ENCODE measurements at regions not wholly inside any gene's neighbourhood (a gene's known extent, or its start where the extent isn't known, plus 50 kb on each side); places are given as distances from the start of the nearest gene placed in this dataset.

DNA sequence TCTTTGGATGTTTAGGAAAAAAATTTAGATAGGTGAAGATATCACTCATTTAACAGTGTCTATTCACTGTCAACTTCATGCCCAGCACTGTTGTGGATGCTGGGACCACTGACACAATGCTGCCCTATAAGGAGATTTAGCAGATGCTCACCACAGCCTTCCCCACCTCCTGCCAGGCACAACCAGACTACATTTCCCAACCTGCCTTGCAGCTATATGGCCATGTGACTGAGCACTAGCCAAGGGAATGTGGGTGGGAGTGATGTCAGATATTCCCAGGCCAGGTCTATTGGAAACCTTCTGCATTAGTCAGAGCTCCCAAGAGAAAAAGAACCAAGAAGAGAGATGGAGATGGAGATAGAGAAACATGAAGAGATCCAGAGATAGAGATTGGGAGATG lies 302.6 kb upstream of the TAS2R1 start:
- Histone ChIP-seq H2BK20ac (ENCODE audit: low read length) (no peak overlapping the region), H3K23ac (ENCODE audit: insufficient read length) (no peak overlapping the region), H3K4ac (replicated peaks; ENCODE audit: insufficient read length, low read depth, low read length) (no peak overlapping the region), H4K20me1 (replicated peaks in 1 of 2; ENCODE audit: control insufficient read depth in 1 of 2, insufficient read depth in 2 of 2, low read length in 2 of 2) (no peaks in the 10 kb centered on the region), H4K5ac (ENCODE audit: insufficient read length, low read depth, low read length) (no peak overlapping the region), H3K27ac (ENCODE audit: low read depth, low read length) (no peak overlapping the region), H3K79me2 (ENCODE audit: control insufficient read depth in 1 of 2, insufficient read depth in 2 of 2, low read length in 2 of 2) (no peaks in the 10 kb centered on the region), H2AFZ (ENCODE audit: low read length) (no peak overlapping the region), H3K9ac (replicated peaks in 1 of 4; ENCODE audit: extremely low read depth in 1 of 4, low read depth in 3 of 4, low read length in 3 of 4) (no peak overlapping the region), H2BK120ac (replicated peaks; ENCODE audit: low read depth, low read length) (no peak overlapping the region), H4K8ac (ENCODE audit: extremely low read depth, insufficient read depth, low read length) (no peak overlapping the region), H3K14ac (ENCODE audit: insufficient read length) (no peak overlapping the region), H2BK5ac (ENCODE audit: low read depth, low read length) (no peak overlapping the region), H3K4me1 (replicated peaks in 1 of 4; ENCODE audit: control insufficient read depth in 3 of 4, insufficient read depth in 4 of 4, low read length in 3 of 4) (peaks cover 0 to 4% (median 0%) of the 10 kb centered on the region in 4 experiments; a peak in 3 of 7 replicates), H2AK5ac (ENCODE audit: low read depth, low read length) (no peak overlapping the region), H3K36me3 (ENCODE audit: control insufficient read depth in 2 of 4, insufficient read depth in 4 of 4, low read length in 3 of 4) (no peaks in the 10 kb centered on the region), H3K79me1 (ENCODE audit: low read depth, low read length) (no peaks in the 10 kb centered on the region), H3K23me2 (ENCODE audit: low read depth, low read length) (no peaks in the 10 kb centered on the region), H3K18ac (ENCODE audit: extremely low read depth, low read length) (no peak overlapping the region), H4K91ac (replicated peaks; ENCODE audit: insufficient read length, low read length) (no peak overlapping the region), H3K27me3 (replicated peaks in 1 of 4; ENCODE audit: control insufficient read depth in 3 of 4, extremely low read depth in 1 of 4, insufficient read depth in 3 of 4, low read length in 3 of 4) (no peaks in the 10 kb centered on the region; a peak in 1 of 7 replicates), H2BK12ac (ENCODE audit: low read depth, low read length) (no peak overlapping the region), H3K4me2 (ENCODE audit: insufficient read depth in 1 of 2, low read depth in 2 of 2, low read length in 2 of 2) (no peak overlapping the region), H2BK15ac (ENCODE audit: low read length) (no peak overlapping the region), H3K4me3 (ENCODE audit: extremely low read depth in 1 of 4, insufficient read depth in 2 of 4, low read depth in 3 of 4, low read length in 4 of 4) (no peak overlapping the region), H3K9me3 (ENCODE audit: insufficient read depth in 2 of 2, low read depth in 1 of 2, low read length in 1 of 2) (no peaks in the 10 kb centered on the region), H3K56ac (replicated peaks; ENCODE audit: insufficient read length, low read depth, low read length) (no peak overlapping the region)
- TF ChIP-seq TAF1 (IDR thresholded peaks at IDR 0.05; ENCODE audit: low read depth, low read length) (no peak), HDAC6 (IDR thresholded peaks at IDR 0.05; ENCODE audit: low read depth, low read length) (no peak), KDM4A (IDR thresholded peaks at IDR 0.05; ENCODE audit: low read depth, low read length, severe bottlenecking) (no peak), SIX5 (IDR thresholded peaks at IDR 0.05; ENCODE audit: low read depth, low read length) (0 out of 2 replicates have a peak, but pooled peaks have one; percentile 23), SRF (IDR thresholded peaks at IDR 0.05; ENCODE audit: low read depth, low read length) (peak; percentile 50; the same call in 1 of the 2 replicates), POU5F1 (IDR thresholded peaks at IDR 0.05; ENCODE audit: low read depth, low read length) (no peak), CBX5 (IDR thresholded peaks at IDR 0.05; ENCODE audit: low read depth, low read length) (no peak), NRF1 (IDR thresholded peaks at IDR 0.05; ENCODE audit: low read depth, low read length) (no peak), SAP30 (IDR thresholded peaks at IDR 0.05; ENCODE audit: insufficient read depth, insufficient replicate concordance, low read length) (no peak)
- TF ChIP-seq, protein P1, sequence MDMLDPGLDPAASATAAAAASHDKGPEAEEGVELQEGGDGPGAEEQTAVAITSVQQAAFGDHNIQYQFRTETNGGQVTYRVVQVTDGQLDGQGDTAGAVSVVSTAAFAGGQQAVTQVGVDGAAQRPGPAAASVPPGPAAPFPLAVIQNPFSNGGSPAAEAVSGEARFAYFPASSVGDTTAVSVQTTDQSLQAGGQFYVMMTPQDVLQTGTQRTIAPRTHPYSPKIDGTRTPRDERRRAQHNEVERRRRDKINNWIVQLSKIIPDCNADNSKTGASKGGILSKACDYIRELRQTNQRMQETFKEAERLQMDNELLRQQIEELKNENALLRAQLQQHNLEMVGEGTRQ (IDR thresholded peaks at IDR 0.05; ENCODE audit: low read length), result peak; percentile 58
- POLR2A ChIA-PET (ENCODE audit: partially characterized antibody), result no interaction called here
- CTCF ChIA-PET (ENCODE audit: partially characterized antibody), result interaction anchor here (1.0 to 1.6 kb wide), 4 partner anchors 9 to 98 kb away, joined by 3 to 7 read pairs (median 3); no protein-coding TSS in a partner anchor
- no peak for DNase-seq (ENCODE audit: low read depth in 1 of 2, low spot score in 2 of 2)
- no peak for FAIRE-seq
